Embryonic facial prominence (tissue), 1 donor: ENCODE measurements at regions not wholly inside any gene's neighbourhood (a gene's known extent, or its start where the extent isn't known, plus 50 kb on each side); places are given as distances from the start of the nearest gene placed in this dataset.
"Not testable (repeated sequence)": the region's sequence is repeated elsewhere in the genome, so short reads cannot be mapped to it uniquely, and the experiment has no call there.

ENCODE experiments used
- DNase-seq: peaks from one replicate; pipeline ENCODE4 v3.0.0-alpha.2; 2016; ENCODE audit errors: extremely low spot score

GRCh38 chrX:122566401-122566800 is 617.7 kb upstream of the GRIA3 start:
- DNase-seq: no peak

DNA sequence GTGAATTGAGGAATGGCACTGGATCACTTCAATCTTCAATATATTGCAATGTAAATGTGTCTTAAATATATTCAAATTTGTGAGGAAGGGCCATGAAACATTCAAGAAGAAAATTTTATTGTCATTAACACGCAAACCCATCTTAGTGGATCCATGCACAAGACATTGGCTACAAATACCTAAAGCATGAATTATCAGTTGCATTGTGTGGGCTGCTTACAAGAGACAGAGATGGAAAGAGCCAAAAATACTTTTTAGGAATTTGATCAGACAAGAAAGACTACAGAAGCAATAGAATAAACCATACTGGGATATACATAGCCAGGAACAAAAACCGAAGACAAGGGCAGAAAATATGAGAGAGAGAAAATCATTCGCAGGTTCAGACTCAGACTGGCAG is 616.2 kb upstream of the GRIA3 start:
- no peak for DNase-seq

DNA sequence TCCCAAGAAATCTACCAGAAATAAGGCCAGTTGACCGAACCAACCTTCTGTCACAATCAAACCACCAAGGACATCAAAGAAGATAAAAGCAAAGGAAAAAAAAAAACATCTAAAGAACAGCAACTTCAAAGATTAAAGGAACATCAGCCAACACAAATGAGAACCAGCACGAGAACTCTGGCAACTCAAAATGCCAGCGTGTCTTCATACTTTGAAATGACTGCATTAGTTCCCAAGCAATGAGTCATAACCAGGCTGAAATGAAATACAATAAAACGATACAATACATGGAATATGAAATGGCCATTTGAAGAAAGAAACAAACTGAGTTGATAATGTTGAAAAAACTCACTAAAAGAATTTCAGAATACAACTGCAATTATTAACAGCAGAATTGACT is 611.6 kb upstream of the GRIA3 start:
- DNase-seq: no peak

- DNase-seq: no peak
Measured at GRCh38 chrX:122579036-122579435, 605.0 kb upstream of the GRIA3 start.

- no peak for DNase-seq
Measured at GRCh38 chrX:122579526-122579925, 604.6 kb upstream of the GRIA3 start.

DNA sequence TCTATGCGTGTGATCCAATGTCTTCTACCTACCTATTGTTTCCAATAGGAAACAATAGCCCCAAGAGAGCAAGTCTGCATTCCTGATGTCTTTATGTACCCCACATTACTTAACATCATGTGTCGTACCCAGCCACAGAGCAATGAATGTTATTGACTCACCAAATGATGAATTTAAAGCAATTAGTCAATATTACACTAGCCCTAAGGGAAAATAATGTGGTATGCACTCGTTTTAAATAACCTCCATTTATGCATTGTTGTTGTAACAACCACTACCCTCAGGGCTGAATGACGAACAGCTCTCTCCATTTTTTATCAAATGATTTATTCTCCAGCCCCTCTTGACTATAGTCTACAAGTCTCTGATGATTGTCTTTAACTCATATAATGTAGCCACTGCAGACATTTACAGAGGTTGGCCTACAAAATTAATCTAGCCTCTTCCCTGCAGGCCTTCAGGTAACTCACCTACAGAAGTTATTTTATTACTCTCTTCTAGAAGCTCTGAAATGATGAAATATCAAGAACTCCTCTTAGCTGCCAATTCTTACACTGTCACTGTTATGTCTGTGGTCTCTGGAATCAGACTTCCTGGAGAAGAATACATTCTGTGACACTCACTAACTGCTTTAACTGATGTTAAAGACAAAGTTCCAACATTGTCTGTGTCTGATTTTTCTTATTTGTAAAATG is 601.7 kb upstream of the GRIA3 start:
- DNase-seq: no peak

DNA sequence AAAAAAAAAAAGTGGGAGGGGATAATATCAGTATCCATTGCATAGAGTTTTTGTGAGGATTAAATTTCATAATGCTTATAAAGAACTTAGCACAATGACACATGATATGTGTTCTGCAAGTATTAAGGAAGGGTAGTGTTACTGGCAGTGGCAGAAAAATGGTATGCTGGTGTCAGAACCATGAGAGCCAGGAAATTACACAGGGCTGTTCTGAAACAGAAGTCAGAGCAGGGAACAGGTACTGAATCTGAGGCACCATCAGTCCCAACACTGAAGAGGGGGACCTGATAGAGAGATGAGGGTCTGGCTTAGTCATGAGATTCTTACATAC is 601.1 kb upstream of the GRIA3 start:
- DNase-seq: no peak

DNA sequence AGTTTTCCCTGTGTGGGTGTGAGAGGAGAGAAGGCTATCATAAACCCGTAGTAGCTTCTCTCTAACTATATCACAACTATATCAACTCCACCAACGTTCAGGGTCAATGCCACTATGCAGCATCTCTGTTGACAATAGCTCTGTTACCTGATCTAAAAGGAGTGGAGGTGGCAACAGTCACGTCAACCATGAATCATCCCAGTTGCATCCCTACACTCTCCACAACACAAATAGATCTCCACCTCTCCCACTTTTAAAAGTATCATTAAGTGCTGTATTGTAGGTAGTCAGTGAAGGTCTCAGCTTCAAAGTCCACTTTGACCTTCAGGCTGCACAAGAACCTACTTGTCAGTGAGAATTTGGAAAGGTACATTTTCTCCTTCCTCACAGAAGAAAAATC is 600.5 kb upstream of the GRIA3 start:
- no peak for DNase-seq

DNA sequence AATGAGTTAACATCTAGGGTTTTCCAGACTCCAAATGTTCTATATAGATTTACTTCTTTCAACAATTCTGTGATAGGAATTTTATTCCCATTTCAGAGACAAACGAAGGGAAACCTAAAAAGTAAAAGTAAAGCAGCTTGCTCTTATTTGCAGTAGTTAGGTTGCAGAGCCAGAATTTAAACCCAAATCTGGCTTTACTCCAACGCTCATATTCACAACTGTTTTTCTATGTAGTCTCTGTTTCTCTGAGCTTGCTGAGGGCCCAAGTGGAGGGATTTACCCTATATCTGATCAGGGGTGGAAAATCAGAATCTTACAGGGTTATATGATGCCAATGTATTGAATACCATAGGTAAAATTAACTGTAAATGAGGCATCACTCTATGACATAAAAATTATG is 599.1 kb upstream of the GRIA3 start:
- no peak for DNase-seq

- no peak for DNase-seq
Measured at GRCh38 chrX:122586831-122587230, 597.2 kb upstream of the GRIA3 start.

DNA sequence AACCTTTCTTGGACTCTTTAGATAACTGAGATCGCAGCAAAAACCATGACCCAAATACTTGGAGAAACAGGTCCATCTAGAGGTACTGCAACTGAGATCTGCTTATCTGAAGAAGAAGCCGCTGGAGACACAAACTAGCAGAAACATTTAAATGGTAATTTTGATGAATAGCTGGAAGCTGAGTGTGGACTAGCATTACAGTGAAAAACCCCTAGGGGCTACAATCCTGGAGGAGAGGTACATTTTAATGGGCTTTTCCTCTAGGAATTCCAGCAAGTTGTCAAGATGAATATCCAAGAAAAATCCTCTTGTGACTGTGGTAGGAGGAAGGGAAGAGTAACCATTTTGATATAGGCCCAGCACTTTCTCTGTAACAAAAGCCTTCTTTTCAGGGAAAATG is 592.5 kb upstream of the GRIA3 start:
- DNase-seq: no peak

DNA sequence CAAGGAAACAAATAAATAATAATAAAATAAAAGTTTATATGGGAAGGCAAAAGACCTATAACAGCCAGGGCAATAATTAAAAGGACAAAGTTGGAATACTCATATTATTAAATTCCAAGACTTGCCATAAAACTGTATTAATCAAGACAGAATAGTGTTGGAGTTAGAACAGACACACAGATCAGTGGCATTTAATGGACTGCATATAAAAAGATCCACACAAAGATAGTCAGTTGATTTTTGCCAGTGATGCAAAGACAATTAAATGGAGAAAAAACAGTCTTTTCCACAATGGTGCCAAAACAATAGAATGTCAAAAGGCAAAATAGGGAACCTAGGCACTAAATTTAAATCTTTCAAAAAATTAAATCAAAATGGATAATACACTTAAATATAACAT is 587.1 kb upstream of the GRIA3 start:
- DNase-seq: no peak

- DNase-seq: no peak
Measured at GRCh38 chrX:122622795-122623194, 561.3 kb upstream of the GRIA3 start.

- DNase-seq: no peak
Measured at GRCh38 chrX:122625239-122625638, 558.8 kb upstream of the GRIA3 start.

DNA sequence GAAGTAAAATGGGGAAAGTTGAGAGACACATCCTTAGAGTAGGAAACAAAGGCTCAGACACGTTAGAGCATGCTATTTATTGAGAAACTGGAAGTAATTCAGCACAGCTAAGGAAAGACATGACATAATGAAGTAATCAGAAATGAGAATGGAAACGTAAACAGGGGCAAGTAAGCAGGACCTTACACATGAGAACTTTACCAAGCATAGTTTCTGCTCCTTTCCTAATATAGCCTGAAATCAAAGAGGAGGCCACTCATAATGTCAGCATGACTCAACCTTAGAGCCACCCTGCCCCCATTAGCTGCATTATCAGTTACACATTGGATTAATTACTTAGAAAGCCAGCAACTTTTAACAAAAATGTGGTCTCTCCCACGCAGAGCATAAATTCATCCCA is 558.3 kb upstream of the GRIA3 start:
- DNase-seq: no peak

DNA sequence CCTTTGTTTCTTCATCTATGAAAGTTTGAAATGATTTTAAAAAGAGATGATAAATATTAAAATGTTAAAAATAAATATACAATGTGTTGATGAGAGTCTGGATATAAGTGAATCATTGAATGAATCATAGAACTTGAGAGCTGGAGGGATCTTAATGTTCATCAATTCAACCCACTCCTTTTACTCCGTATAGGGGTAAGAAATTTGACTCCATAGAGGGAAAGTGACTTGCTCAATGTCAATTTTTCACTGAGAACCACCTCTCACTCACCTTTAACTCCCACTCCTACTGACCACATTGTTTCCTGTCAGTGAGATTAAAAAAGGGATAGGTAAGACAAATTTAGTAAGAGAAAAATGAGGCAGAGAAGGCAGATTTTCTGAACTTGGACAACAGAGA is 557.2 kb upstream of the GRIA3 start:
- DNase-seq: no peak

GRCh38 chrX:122641136-122641535 is 542.9 kb upstream of the GRIA3 start:
- DNase-seq: no peak

- no peak for DNase-seq
Measured at GRCh38 chrX:122641826-122642225, 542.3 kb upstream of the GRIA3 start.

- DNase-seq: not testable (repeated sequence)
Measured at GRCh38 chrX:122655256-122655655, 528.8 kb upstream of the GRIA3 start.

DNA sequence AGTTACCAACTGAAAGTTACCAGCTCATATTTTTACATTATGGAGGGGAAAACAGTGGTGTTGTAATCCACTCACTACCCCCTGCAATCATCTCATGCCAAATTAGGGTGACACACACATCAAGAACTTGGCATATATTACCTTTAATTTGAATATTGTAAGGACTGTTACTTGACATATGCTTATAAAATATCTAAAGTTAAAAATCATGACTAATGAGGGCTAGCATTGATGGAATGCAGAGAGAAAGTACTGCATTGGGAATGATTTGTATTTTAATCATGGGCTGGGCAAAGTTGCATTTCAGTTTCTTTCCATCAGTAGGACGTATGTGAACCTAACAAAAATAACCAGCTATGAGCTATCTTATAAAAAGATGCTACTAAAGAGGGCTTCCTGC is 517.5 kb upstream of the GRIA3 start:
- DNase-seq: no peak

- no peak for DNase-seq
Measured at GRCh38 chrX:122667667-122668066, 516.4 kb upstream of the GRIA3 start.

GRCh38 chrX:122703762-122704161 is 480.3 kb upstream of the GRIA3 start:
- DNase-seq: no peak

DNA sequence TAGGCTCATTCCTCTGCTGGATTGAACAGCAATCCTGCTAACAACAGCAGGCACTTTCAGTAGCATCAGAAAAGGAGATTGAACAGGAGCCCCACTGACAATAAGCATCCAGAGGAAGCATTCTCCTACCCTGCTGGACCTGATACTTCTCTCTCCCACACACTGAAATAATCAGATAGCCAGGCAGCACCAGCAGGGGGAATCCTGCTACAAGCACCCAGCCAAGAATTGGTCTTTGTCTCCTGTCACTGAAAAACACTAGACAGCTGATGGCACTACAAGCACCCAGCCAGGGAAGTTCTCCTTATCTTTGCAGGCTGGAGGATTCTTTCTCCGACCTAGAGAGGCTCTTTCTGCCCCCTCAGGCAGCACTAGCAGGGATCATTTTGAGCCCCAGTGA is 444.3 kb upstream of the GRIA3 start:
- DNase-seq: no peak

DNA sequence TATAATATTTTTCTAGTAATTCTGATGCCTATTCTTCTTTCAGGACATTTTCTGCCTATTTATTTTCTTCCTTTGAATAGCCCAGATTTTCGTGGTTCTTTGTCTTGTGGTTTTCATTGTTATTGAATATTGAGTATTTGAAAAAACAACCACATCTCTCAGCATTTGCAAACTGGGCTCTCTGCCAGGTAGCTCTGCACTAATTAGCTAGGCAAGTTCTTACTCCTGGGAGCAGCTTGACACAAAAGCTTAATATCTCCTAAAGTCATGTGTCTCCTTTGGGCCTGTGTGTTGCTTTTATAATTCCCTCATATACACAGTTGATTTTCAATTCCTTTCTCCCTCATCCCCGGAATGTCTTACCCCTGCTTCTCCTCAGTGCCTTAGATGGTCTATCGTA is 413.5 kb upstream of the GRIA3 start:
- no peak for DNase-seq

DNA sequence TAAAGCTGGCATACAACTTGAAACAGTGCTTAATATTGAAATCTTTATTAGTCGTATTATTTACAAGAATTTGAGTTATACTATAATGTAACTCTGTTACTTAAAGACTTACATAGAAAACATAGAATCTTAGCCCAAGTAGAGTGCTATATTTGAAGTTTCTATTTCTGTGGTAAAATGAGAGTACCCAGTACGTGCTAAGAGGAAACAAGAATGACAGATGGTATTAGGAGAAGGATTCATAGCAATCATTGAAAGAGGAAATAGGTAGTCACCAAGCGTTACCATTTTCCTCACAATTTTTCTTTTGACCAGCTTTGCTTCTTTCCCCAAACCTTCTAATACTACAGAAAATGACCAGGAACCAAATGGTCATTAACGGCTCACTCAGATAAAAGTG is 412.1 kb upstream of the GRIA3 start:
- no peak for DNase-seq
